DND-41 (cell line): ENCODE measurements at regions not wholly inside any gene's neighbourhood (a gene's known extent, or its start where the extent isn't known, plus 50 kb on each side); places are given as distances from the start of the nearest gene placed in this dataset.

Experiments used
- ATAC-seq: fragments of 200-7000 bp; cut with Tn5 transposase; 3 replicates; pipeline ENCODE4 v1.9.1; 2021; ENCODE audit warnings: low read depth; ENCODE audit not compliant: insufficient read depth
- DNase-seq: peaks from one replicate; pipeline ENCODE4 v3.0.0-alpha.2; 2020
- H2AFZ ChIP-seq: 2 replicates; pipeline ENCODE4 v1.6.0; 2012; ENCODE audit warnings: low read depth, low read length
- H3K27ac ChIP-seq: 2 replicates; pipeline ENCODE4 v1.5.1; 2012; ENCODE audit warnings: low read length, inconsistent platforms
- H3K27me3 ChIP-seq: fragments of 200-600 bp; sonication (generic); 2 replicates; pipeline ENCODE4 v1.6.0; 2012; ENCODE audit warnings: low read length, mild to moderate bottlenecking, inconsistent platforms; ENCODE audit not compliant: insufficient read depth, poor library complexity
- H3K36me3 ChIP-seq: 2 replicates; pipeline ENCODE4 v1.5.1; 2012; ENCODE audit warnings: low read length, inconsistent platforms; ENCODE audit not compliant: insufficient read depth
- H3K4me1 ChIP-seq: 2 replicates; pipeline ENCODE4 v1.5.1; 2012; ENCODE audit warnings: mild to moderate bottlenecking, low read length; ENCODE audit not compliant: insufficient read depth
- H3K4me2 ChIP-seq: 2 replicates; pipeline ENCODE4 v1.6.0; 2012; ENCODE audit warnings: mild to moderate bottlenecking, moderate library complexity, low read length, inconsistent platforms; ENCODE audit not compliant: insufficient read depth
- H3K4me3 ChIP-seq, 2 experiments: fragments of 200-600 bp in 1 of 2; shearing (Covaris generic) in 1 of 2; 2 replicates each; pipeline ENCODE4 v1.5.1; 2012 to 2016; ENCODE audit warnings: inconsistent platforms in 2 of 2, low read length in 2 of 2, mild to moderate bottlenecking in 2 of 2, low read depth in 1 of 2, moderate library complexity in 1 of 2
- H3K79me2 ChIP-seq: 2 replicates; pipeline ENCODE4 v1.6.0; 2012; ENCODE audit warnings: low read length, inconsistent platforms; ENCODE audit not compliant: insufficient read depth
- H3K9ac ChIP-seq: 2 replicates; pipeline ENCODE4 v1.6.0; 2012; ENCODE audit warnings: low read depth, mild to moderate bottlenecking, inconsistent platforms, low read length, moderate library complexity
- H3K9me3 ChIP-seq: 2 replicates; pipeline ENCODE4 v1.5.1; 2012; ENCODE audit warnings: low read length, moderate library complexity, mild to moderate bottlenecking, inconsistent platforms; ENCODE audit not compliant: insufficient read depth, severe bottlenecking
- H4K20me1 ChIP-seq: 2 replicates; pipeline ENCODE4 v1.6.0; 2012; ENCODE audit warnings: low read length; ENCODE audit not compliant: insufficient read depth
- EZH2 ChIP-seq: IDR thresholded peaks from 3 replicates; pipeline ENCODE4 v1.6.1; 2012; ENCODE audit warnings: borderline replicate concordance, low read depth, mild to moderate bottlenecking, moderate library complexity, low read length, inconsistent platforms; ENCODE audit not compliant: severe bottlenecking
- TF ChIP-seq, protein P1 (sequence below): IDR thresholded peaks from 2 replicates; pipeline ENCODE4 v1.5.1; 2012; ENCODE audit warnings: borderline replicate concordance, low read length, moderate library complexity, mild to moderate bottlenecking; ENCODE audit not compliant: poor library complexity, severe bottlenecking; ENCODE audit errors: extremely low read depth

DNA sequence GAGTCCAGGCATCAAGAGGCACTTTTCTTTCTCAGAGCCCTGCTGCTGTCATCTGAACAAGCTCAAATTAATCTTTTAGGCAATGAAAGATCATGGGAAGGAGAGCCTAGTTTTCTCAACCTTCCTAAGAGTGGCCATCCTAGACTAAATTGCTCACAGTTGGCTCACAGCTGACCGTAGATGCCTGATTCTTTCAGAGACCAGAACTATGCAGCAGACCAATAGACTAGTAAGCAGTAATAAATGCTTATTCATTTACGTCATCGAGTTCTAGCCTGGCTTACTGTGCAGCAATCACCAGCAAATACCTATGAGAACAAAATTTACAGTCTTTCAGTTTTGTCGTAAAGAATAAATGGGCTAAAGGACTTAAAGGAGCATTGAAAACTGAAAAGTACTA, 602.9 kb upstream of the GHITM start:
- no peak for ATAC-seq
- Histone ChIP-seq H3K4me2 (no peak overlapping the region), H3K4me1 (no peaks in the 10 kb centered on the region), H3K9me3 (no peaks in the 10 kb centered on the region), H3K27ac (no peak overlapping the region), H2AFZ (no peak overlapping the region), H3K36me3 (no peaks in the 10 kb centered on the region), H3K27me3 (no peaks in the 10 kb centered on the region), H4K20me1 (no peaks in the 10 kb centered on the region), H3K9ac (no peak overlapping the region), H3K79me2 (no peaks in the 10 kb centered on the region), H3K4me3 (no peak overlapping the region)
- no peak for TF ChIP-seq EZH2
- TF ChIP-seq, protein P1, sequence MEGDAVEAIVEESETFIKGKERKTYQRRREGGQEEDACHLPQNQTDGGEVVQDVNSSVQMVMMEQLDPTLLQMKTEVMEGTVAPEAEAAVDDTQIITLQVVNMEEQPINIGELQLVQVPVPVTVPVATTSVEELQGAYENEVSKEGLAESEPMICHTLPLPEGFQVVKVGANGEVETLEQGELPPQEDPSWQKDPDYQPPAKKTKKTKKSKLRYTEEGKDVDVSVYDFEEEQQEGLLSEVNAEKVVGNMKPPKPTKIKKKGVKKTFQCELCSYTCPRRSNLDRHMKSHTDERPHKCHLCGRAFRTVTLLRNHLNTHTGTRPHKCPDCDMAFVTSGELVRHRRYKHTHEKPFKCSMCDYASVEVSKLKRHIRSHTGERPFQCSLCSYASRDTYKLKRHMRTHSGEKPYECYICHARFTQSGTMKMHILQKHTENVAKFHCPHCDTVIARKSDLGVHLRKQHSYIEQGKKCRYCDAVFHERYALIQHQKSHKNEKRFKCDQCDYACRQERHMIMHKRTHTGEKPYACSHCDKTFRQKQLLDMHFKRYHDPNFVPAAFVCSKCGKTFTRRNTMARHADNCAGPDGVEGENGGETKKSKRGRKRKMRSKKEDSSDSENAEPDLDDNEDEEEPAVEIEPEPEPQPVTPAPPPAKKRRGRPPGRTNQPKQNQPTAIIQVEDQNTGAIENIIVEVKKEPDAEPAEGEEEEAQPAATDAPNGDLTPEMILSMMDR: no peak
- DNase-seq: no peak

DNA sequence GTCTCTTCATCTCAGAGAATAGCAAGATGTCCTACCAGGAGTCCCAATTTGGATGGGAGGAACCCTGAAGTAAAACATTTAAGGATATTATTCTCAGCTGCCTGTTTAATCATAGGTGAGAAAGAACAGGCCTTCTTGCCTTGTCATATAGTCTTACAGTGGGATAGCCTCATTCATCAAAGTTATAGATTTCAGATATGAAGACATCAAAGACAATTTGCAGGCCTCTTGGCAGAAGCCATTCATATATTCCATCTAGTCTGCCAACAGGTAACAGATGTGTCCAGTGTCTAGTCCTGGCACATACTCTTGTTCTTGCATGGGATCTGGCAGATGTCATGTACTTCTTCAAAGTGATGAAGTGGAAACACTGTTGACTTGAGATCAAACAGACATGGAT, 601.3 kb upstream of the GHITM start:
- H3K27ac ChIP-seq: no peak overlapping the region
- no peaks in the 10 kb centered on the region for H4K20me1 ChIP-seq
- H3K9ac ChIP-seq: no peak overlapping the region
- H3K4me2 ChIP-seq: no peak overlapping the region
- no peaks in the 10 kb centered on the region for H3K4me1 ChIP-seq
- H3K4me3 ChIP-seq: no peak overlapping the region
- no peaks in the 10 kb centered on the region for H3K27me3 ChIP-seq
- ATAC-seq (no peak), DNase-seq (no peak)
- no peaks in the 10 kb centered on the region for H3K79me2 ChIP-seq
- H2AFZ ChIP-seq: no peak overlapping the region
- H3K36me3 ChIP-seq: no peaks in the 10 kb centered on the region
- H3K9me3 ChIP-seq: no peaks in the 10 kb centered on the region
- no peak for TF ChIP-seq EZH2
- TF ChIP-seq, protein P1: no peak

DNA sequence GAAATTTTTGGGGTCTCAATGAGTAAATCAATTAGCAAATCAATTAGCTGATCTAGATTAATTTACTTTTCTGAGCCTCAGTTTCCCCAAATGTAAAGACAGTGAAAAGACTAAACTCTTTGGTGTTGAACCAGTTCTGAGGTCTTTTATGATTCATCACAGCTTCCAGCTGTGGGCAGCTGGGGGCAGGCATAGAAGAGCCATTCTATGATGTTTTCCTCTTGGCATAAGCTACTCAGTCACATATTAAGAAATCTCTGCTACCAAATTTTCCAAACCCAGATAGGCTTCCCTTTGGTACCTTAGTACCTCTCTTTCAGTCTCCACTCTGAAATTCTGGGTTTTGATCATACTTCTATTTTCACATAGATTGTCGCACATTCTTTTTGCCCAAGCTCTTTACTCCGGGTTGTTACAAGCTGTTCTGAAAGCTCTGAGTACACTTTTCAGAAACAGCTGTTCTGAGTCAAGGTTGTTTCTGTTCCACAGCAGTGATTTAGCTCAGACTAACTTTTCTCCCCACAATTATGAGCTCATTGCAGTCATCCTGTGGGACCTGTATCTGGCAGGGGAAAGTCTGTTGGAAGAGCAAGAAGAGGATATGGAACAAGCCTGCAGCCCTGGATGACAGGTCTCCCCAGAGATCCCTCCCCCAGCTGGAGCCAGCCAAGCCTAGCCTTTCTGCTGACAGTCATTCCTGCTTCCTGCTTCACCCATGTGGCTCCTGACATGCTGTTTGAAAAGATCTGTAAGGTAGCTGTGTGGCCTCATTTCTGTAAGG, 599.6 kb upstream of the GHITM start:
- Histone ChIP-seq H3K4me2 (no peak overlapping the region), H4K20me1 (no peaks in the 10 kb centered on the region), H3K36me3 (no peaks in the 10 kb centered on the region), H3K9me3 (no peaks in the 10 kb centered on the region), H2AFZ (no peak overlapping the region), H3K4me1 (no peaks in the 10 kb centered on the region), H3K4me3 (no peak overlapping the region), H3K9ac (no peak overlapping the region), H3K27me3 (no peaks in the 10 kb centered on the region), H3K27ac (no peak overlapping the region), H3K79me2 (no peaks in the 10 kb centered on the region)
- ATAC-seq (no peak), DNase-seq (no peak)
- TF ChIP-seq EZH2: no peak
- TF ChIP-seq, protein P1: no peak

DNA sequence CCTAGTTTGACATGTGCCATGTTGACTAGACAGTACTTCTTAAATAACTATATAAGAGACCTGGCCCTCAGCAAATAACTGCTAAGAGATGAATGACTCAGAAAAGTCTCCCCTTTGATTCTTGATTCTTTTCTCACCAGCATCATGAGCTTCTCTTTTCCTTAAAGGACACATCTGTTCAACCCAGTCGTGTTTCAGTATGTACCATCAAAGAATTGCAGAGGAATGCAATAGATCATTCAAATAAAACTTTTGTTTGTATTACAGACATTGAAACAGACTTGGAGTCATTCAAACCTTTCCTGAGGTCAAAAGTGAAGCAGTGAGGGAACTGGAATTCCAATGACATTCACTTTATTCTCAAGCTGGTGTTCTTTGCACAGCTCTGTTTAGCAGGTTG, 598.3 kb upstream of the GHITM start:
- H4K20me1 ChIP-seq: no peaks in the 10 kb centered on the region
- no peak overlapping the region for H3K4me2 ChIP-seq
- no peak overlapping the region for H3K4me3 ChIP-seq
- DNase-seq (no peak), ATAC-seq (no peak)
- H3K27ac ChIP-seq: no peak overlapping the region
- no peaks in the 10 kb centered on the region for H3K36me3 ChIP-seq
- H3K79me2 ChIP-seq: no peaks in the 10 kb centered on the region
- H3K9me3 ChIP-seq: no peaks in the 10 kb centered on the region
- no peak for TF ChIP-seq EZH2
- TF ChIP-seq, protein P1: no peak
- H3K27me3 ChIP-seq: no peaks in the 10 kb centered on the region
- H2AFZ ChIP-seq: no peak overlapping the region
- H3K4me1 ChIP-seq: no peaks in the 10 kb centered on the region
- no peak overlapping the region for H3K9ac ChIP-seq
